OCI-LY3 (cell line): ENCODE measurements at regions not wholly inside any gene's neighbourhood (a gene's known extent, or its start where the extent isn't known, plus 50 kb on each side); places are given as distances from the start of the nearest gene placed in this dataset.

Source experiments
- EZH2phosphoT487 ChIP-seq: fragments of 200-600 bp; shearing (Covaris generic); IDR thresholded peaks from 2 replicates; pipeline ENCODE4 v1.6.1; 2018; ENCODE audit warnings: antibody characterized with exemption, mixed run types, low read depth
- TF ChIP-seq, protein P1 (sequence below): fragments of 200-600, 300-600 bp; sonication (generic); IDR thresholded peaks from 2 replicates; pipeline ENCODE4 v1.5.1; 2014; ENCODE audit warnings: antibody characterized with exemption, low read length, low read depth

DNA sequence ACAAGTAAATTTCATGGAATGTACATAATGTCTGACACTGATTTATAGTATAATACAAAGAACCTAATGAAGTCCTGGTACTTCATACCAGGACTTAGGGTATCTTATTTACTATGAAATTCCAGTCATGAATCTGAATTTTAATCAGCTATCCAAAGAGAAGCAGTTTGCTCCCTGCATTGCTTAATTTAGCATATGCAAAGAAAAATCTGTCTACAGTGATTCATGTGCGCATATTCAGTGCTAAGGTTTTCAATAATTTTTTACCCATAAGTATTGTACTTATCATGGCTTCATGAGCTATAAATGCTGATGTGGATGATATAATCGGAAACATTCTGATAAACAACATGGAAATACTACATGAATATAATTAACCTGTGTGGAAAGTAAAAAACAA lies 185.6 kb upstream of the ARHGAP42 start:
- TF ChIP-seq, protein P1, sequence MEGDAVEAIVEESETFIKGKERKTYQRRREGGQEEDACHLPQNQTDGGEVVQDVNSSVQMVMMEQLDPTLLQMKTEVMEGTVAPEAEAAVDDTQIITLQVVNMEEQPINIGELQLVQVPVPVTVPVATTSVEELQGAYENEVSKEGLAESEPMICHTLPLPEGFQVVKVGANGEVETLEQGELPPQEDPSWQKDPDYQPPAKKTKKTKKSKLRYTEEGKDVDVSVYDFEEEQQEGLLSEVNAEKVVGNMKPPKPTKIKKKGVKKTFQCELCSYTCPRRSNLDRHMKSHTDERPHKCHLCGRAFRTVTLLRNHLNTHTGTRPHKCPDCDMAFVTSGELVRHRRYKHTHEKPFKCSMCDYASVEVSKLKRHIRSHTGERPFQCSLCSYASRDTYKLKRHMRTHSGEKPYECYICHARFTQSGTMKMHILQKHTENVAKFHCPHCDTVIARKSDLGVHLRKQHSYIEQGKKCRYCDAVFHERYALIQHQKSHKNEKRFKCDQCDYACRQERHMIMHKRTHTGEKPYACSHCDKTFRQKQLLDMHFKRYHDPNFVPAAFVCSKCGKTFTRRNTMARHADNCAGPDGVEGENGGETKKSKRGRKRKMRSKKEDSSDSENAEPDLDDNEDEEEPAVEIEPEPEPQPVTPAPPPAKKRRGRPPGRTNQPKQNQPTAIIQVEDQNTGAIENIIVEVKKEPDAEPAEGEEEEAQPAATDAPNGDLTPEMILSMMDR = no peak
- no peak for TF ChIP-seq EZH2phosphoT487
